GM10266 (cell line): ENCODE measurements at regions not wholly inside any gene's neighbourhood (a gene's known extent, or its start where the extent isn't known, plus 50 kb on each side); places are given as distances from the start of the nearest gene placed in this dataset.

Experiments
- DNase-seq: peaks from one replicate; pipeline ENCODE4 v3.0.0; 2012; ENCODE audit errors: extremely low spot score
- CTCF ChIP-seq: IDR thresholded peaks from 2 replicates; pipeline ENCODE4 v1.5.1; 2012; ENCODE audit warnings: mild to moderate bottlenecking, low read depth; ENCODE audit not compliant: control insufficient read depth, insufficient read depth; ENCODE audit errors: missing control alignments

GRCh38 chr12:24741216-24741615, 207.7 kb downstream of the BCAT1 start:
- peak; percentile 34 for DNase-seq
- TF ChIP-seq CTCF, result no peak

GRCh38 chr12:24739106-24739779, 209.7 kb downstream of the BCAT1 start:
- TF ChIP-seq CTCF, result no peak
- DNase-seq, result no peak

GRCh38 chr12:24738441-24738840, 210.5 kb downstream of the BCAT1 start:
- TF ChIP-seq CTCF, result no peak
- DNase-seq, result no peak

- no peak for TF ChIP-seq CTCF
- DNase-seq, result no peak
These were observed 217.3 kb downstream of the BCAT1 start for GRCh38 chr12:24731596-24731995.

GRCh38 chr12:24730489-24730896, 218.4 kb downstream of the BCAT1 start:
- no peak for DNase-seq
- TF ChIP-seq CTCF, result no peak

- no peak for TF ChIP-seq CTCF
- DNase-seq, result no peak
These were observed 220.1 kb downstream of the BCAT1 start for GRCh38 chr12:24728826-24729225.

- no peak for DNase-seq
- TF ChIP-seq CTCF, result peak; percentile 31
These were observed 220.5 kb downstream of the BCAT1 start for GRCh38 chr12:24728366-24728765.
